GM04503 (cell line): ENCODE measurements at regions not wholly inside any gene's neighbourhood (a gene's known extent, or its start where the extent isn't known, plus 50 kb on each side); places are given as distances from the start of the nearest gene placed in this dataset.

Experiments
- DNase-seq: peaks from one replicate; pipeline ENCODE4 v3.0.0-alpha.2; 2012; ENCODE audit warnings: low read depth

- no peak for DNase-seq
Observed at GRCh38 chr1:30048905-30049304, 674.5 kb downstream of the MATN1 start.

- DNase-seq = no peak
Observed at GRCh38 chr1:30047576-30047975, 675.8 kb downstream of the MATN1 start.

DNA sequence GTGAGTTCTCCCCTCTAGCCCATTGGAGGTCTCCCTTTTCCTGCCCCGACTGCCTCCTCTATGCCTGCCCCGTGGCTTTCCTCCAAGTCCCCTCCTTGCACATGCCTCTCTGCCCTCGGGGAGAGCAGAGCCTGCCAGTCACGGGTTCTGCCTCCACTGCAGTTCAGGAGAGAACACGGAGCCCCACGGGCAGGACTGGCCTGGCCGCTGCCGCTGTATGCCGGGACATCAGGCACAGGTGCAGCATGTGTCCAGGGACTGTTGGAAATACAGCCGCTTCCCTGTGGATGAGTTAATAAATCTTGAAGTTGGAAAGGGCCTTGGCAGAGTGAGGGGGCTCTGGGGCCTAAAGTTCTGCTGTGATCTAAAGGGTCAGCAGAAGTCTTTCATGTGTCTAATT lies 676.6 kb downstream of the MATN1 start:
- no peak for DNase-seq

DNA sequence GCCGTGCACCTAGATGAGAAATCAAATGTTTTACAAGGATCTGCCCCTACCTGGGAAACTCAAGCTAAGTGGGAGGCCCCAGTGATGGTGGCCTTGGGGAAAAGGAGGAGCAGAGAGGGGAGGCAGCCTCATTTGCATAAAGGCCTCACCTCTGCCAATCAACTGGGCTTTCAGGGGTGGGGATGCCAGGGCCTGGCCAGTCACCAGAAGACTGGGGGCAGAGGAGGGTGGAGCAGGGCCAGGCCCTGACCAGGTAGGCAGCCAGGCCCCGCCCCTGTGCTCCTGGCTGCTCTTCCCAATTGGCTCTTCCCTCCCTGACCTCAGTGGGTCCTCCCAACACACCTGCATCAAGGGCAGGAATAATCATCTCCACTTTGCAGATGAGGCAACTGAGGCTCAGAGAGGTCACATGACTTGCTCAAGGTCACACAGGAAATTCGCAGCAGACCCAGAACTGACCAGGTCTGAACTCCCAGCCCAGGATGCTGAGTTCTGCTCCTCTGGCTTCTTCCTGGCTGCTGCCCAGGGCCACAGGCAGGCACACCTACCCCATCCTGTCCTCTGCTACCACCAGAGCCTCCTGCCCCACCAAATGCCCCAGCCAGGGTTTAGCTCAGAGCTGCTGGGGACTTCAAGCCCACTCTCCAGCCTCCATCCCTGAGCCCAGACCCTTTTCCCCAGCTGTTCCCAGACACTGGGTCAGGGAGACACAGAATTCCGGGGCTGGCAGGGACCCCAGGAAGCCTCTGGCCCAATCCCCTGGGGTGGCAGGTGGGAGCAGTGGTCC lies 677.9 kb downstream of the MATN1 start:
- no peak for DNase-seq

GRCh38 chr1:30044656-30045144 lies 678.7 kb downstream of the MATN1 start:
- no peak for DNase-seq

- DNase-seq = no peak
Observed at GRCh38 chr1:30043731-30044408, 679.5 kb downstream of the MATN1 start.

- DNase-seq = no peak
Observed at GRCh38 chr1:30043256-30043655, 680.1 kb downstream of the MATN1 start.

- DNase-seq = no peak
Observed at GRCh38 chr1:30042438-30043147, 680.8 kb downstream of the MATN1 start.

DNA sequence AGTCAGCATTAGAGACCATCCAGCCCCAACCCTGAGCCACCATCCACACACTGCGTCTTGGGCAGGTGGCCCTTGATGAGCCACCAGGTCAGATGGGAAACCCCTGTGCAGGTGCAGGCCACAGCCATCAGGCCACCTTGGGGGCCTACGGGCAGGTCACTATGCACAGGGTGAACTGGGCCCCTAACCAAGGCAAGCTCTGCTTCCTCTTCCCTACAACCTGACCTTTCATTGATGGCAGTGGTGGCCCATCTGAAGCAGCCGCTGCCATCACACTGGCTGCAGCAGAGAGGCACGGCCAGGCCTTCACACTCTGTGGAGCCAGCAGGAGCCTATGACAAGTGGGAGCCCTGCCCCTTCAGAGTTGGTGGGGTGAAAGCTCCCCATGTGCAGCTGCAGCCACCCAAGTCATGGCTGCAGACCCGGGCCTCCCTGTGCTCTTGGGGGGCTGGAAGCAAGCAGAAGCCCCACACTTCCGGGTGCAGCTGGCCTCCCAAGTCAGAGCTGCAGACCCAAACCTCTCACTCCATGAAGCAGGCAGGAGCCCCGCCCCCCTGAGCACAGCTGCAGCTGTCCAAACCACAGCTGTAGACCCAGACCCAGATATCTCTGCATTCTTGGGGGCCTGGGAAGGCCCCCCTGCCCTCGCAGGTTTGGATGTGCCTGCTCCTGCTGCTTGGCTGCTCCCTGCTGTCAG lies 681.5 kb downstream of the MATN1 start:
- no peak for DNase-seq

DNA sequence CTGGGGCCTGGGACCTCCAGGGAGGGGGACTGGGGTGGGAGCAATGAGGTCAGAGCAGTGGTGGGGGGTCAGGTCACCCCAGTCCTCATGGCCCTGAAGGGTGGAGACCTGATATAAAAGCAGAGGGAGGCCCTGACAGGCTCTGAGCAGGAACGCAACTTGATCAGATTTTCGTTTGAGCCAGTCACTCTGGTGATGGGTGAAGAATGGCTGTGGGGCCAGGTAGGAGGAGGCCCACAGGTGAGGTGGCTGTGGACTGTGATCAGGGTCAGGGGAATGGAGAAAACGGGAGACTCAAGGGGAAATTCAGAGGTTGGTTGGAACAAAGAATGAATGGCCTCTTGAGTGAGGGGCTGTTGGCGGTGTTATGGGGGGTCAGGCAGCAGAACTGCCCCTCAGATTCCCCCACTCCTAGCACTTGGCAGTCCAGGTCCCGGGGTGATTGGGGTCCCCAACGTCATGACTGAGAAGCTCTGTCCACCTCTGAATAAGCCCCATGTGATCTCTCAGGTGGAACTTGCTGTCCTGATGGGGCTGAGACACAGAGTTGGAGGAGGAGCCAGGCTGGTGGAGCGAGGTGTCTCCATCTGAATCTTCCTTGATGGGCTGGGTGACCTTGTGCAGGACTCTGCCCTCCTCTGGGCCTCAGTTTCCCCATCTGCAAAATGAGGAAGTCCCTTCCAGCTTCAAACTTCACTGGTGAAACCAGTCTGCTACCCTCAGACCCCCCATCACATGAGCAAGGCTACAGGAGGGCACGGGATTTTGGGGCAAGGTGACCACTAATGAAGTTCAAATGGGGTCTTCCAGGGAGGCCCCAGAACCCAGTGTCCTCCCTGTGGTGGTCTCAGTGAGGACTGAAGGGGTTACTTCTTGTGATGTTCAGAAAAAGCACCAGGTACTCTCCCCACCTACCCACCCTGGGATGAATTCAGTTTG lies 683.0 kb downstream of the MATN1 start:
- DNase-seq = no peak

DNA sequence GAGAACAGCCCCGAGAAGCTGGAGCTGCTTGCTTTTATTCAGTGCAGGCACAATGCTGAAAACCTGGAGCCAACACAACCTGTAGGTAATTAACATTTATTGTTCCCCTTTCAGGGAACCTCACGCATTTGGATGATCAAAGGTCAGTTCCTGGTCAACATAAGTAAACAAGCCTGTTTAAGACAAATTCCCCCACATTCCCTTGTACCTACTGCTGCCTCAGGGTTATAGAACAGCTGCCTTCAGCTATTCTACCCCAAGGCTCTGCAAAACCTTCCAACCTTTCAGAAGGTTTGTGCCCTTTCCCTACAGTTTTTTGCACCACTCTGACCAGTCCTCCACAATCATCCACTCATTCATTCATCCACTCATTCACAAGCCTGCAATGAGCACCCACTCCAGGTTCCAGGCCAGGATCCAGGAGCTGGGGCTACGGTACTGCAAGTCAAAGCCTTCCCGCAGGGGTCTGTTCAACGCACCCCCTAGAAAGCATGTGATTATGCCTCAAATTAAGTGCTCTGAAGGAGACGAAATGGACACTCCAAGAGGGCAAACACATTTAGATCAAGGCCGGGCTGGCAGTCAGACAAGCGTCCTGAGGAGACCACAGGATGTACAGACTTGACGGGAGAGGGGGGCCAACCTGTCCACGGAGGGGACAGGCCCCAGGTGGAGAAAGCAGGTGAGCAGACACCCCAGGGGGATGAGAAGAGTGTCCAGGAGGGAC lies 683.9 kb downstream of the MATN1 start:
- no peak for DNase-seq

GRCh38 chr1:30038134-30039025 lies 685.0 kb downstream of the MATN1 start:
- no peak for DNase-seq

- no peak for DNase-seq
Observed at GRCh38 chr1:30037251-30038118, 685.9 kb downstream of the MATN1 start.

DNA sequence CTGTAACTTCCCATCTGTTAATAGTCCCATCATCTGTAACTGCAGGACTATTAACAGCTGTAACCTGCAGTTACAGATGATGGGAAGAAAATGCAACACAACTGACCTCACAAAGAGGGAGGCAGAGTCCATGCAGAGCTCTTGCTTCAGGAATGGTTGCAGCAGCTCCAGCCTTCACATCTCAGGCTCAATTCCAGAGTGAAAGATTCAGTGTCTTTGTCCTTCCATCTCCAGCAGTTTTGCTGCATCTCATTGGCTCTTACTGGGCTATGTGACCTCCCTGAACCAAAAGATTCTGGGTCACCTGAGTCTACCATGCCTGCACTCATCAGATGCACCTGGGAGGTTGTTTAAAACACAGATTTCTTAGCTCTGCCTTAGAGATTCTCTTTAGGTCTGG lies 686.7 kb downstream of the MATN1 start:
- no peak for DNase-seq

- no peak for DNase-seq
Observed at GRCh38 chr1:30036229-30036547, 687.2 kb downstream of the MATN1 start.

DNA sequence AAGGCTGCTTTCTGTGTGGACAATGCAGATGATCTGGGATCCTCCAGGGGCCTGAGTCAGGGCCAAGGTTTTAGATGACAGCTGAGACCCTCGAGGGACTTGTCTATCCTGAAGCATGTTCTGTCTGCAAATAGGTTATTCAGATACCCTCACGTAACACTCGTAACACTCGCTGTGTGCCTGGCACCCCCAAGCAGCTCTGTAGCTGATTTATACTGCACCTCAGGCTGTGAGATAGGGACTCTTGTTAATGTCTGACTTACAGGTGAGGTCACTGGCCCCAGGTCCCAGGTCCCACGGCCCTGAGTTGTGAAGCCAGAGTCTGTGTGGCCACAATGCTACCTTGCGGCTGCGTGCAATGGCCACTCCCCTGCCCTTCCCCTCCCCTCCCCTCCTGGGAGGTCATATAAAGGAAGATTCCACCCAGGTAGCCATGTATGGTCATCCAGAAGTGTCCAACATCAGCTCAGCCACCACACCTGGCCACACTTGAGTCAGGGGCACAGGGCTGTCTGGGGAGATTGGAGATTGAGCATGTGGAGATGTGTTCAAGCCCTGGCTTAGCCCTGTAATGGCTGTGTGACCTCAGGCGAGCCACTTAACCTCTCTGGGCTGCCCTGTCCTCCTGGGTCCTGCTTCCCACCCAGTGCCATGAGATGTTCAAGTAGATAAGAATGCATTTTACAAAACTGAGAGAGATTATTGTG lies 687.7 kb downstream of the MATN1 start:
- no peak for DNase-seq

GRCh38 chr1:30034627-30035521 lies 688.5 kb downstream of the MATN1 start:
- no peak for DNase-seq
